H1 (cell line): ENCODE measurements at regions not wholly inside any gene's neighbourhood (a gene's known extent, or its start where the extent isn't known, plus 50 kb on each side); places are given as distances from the start of the nearest gene placed in this dataset.

ENCODE experiments used
- CTCF ChIA-PET: fragments of 300-600 bp; sonication (Branson Sonifier 250); formaldehyde crosslinking; loops from one replicate; lab custom pipeline; 2021; ENCODE audit not compliant: partially characterized antibody; lab: Charles Lee
- POLR2A ChIA-PET: fragments of 300-600 bp; sonication (Branson Sonifier 250); formaldehyde crosslinking; loops from one replicate; lab custom pipeline; 2021; ENCODE audit warnings: inconsistent platforms; ENCODE audit not compliant: partially characterized antibody; lab: Charles Lee
- DNase-seq, 2 experiments: peaks; one replicate each; pipeline versions ENCODE4 v3.0.0 to v3.0.0-alpha.2; 2010 to 2022; ENCODE audit warnings: low spot score in 2 of 2, low read depth in 1 of 2, mixed read lengths in 1 of 2
- FAIRE-seq: peaks from 2 replicates; lab custom pipeline; 2011; peaks lifted over from hg19 to GRCh38; lab: Jason Lieb, UNC
- H2AFZ ChIP-seq: 2 replicates; pipeline ENCODE4 v1.8.1; 2012; ENCODE audit warnings: low read length, inconsistent platforms
- H2AK5ac ChIP-seq: 2 replicates; pipeline ENCODE4 v1.6.1; 2013; ENCODE audit warnings: low read depth, low read length
- H2BK120ac ChIP-seq: replicated peaks from 2 replicates; pipeline ENCODE3; 2013; ENCODE audit warnings: low read depth, low read length, inconsistent platforms
- H2BK12ac ChIP-seq: 2 replicates; pipeline ENCODE4 v1.6.1; 2013; ENCODE audit warnings: low read depth, low read length
- H2BK15ac ChIP-seq: 2 replicates; pipeline ENCODE4 v1.6.1; 2013; ENCODE audit warnings: low read length
- H2BK20ac ChIP-seq: 2 replicates; pipeline ENCODE4 v1.6.1; 2013; ENCODE audit warnings: low read length
- H2BK5ac ChIP-seq: 2 replicates; pipeline ENCODE4 v1.6.1; 2013; ENCODE audit warnings: low read depth, low read length
- H3K14ac ChIP-seq: 2 replicates; pipeline ENCODE4 v1.6.1; 2013; ENCODE audit warnings: inconsistent platforms; ENCODE audit not compliant: insufficient read length
- H3K18ac ChIP-seq: 2 replicates; pipeline ENCODE4 v1.6.1; 2013; ENCODE audit warnings: low read length; ENCODE audit errors: extremely low read depth
- H3K23ac ChIP-seq: 2 replicates; pipeline ENCODE4 v1.6.1; 2013; ENCODE audit warnings: inconsistent platforms; ENCODE audit not compliant: insufficient read length
- H3K23me2 ChIP-seq: 2 replicates; pipeline ENCODE4 v1.6.1; 2013; ENCODE audit warnings: low read depth, low read length
- H3K27ac ChIP-seq: 2 replicates; pipeline ENCODE4 v1.6.1; 2011; ENCODE audit warnings: low read depth, low read length, inconsistent platforms
- H3K27me3 ChIP-seq, 4 experiments: replicated peaks in 1 of 4; 1 replicate in 1 of 4; 2 replicates in 3 of 4; pipeline versions ENCODE4 v1.6.1 to v1.8.1; 2011 to 2013; ENCODE audit warnings: low read length in 3 of 4, mild to moderate bottlenecking in 3 of 4, inconsistent platforms in 2 of 4, mixed read lengths in 2 of 4, moderate library complexity in 1 of 4; ENCODE audit not compliant: control insufficient read depth in 3 of 4, insufficient read depth in 3 of 4; ENCODE audit errors: extremely low read depth in 1 of 4
- H3K36me3 ChIP-seq, 4 experiments: 2 replicates each; pipeline versions ENCODE4 v1.6.1 to v1.8.1; 2011 to 2013; ENCODE audit warnings: mild to moderate bottlenecking in 4 of 4, low read length in 3 of 4, moderate library complexity in 2 of 4, control low read depth in 1 of 4, inconsistent platforms in 1 of 4; ENCODE audit not compliant: insufficient read depth in 4 of 4, control insufficient read depth in 2 of 4
- H3K4ac ChIP-seq: replicated peaks from 2 replicates; pipeline ENCODE3; 2013; ENCODE audit warnings: low read length, low read depth, mixed read lengths, inconsistent platforms; ENCODE audit not compliant: insufficient read length
- H3K4me1 ChIP-seq, 4 experiments: replicated peaks in 1 of 4; 1 replicate in 1 of 4; 2 replicates in 3 of 4; pipeline versions ENCODE4 v1.6.1 to v1.8.1; 2011 to 2013; ENCODE audit warnings: low read length in 3 of 4, inconsistent platforms in 2 of 4, mixed read lengths in 1 of 4; ENCODE audit not compliant: insufficient read depth in 4 of 4, control insufficient read depth in 3 of 4
- H3K4me2 ChIP-seq, 2 experiments: 2 replicates each; pipeline versions ENCODE4 v1.6.1 to v1.8.1; 2011 to 2013; ENCODE audit warnings: low read depth in 2 of 2, low read length in 2 of 2, control low read depth in 1 of 2, inconsistent platforms in 1 of 2, mild to moderate bottlenecking in 1 of 2; ENCODE audit not compliant: insufficient read depth in 1 of 2
- H3K4me3 ChIP-seq, 4 experiments: fragments of 200-600, 300-600 bp in 1 of 4; sonication (generic), shearing (Covaris generic), sonication (Bioruptor Twin) in 1 of 4; 2 replicates each; pipeline versions ENCODE4 v1.5.1 to v1.8.1; 2011 to 2016; ENCODE audit warnings: low read length in 4 of 4, low read depth in 3 of 4, control low read depth in 2 of 4, inconsistent platforms in 2 of 4, mild to moderate bottlenecking in 2 of 4, mixed read lengths in 1 of 4, moderate library complexity in 1 of 4; ENCODE audit not compliant: insufficient read depth in 2 of 4; ENCODE audit errors: extremely low read depth in 1 of 4
- H3K56ac ChIP-seq: replicated peaks from 2 replicates; pipeline ENCODE3; 2013; ENCODE audit warnings: low read depth, mild to moderate bottlenecking, mixed read lengths, low read length, inconsistent platforms; ENCODE audit not compliant: insufficient read length
- H3K79me1 ChIP-seq: 2 replicates; pipeline ENCODE4 v1.6.1; 2013; ENCODE audit warnings: low read depth, low read length, control low read depth
- H3K79me2 ChIP-seq, 2 experiments: 2 replicates each; pipeline versions ENCODE4 v1.6.1 to v1.8.1; 2012 to 2013; ENCODE audit warnings: low read length in 2 of 2, mild to moderate bottlenecking in 2 of 2, inconsistent platforms in 1 of 2; ENCODE audit not compliant: insufficient read depth in 2 of 2, control insufficient read depth in 1 of 2
- H3K9ac ChIP-seq, 4 experiments: replicated peaks in 1 of 4; 1 replicate in 1 of 4; 2 replicates in 3 of 4; pipeline versions ENCODE4 v1.6.1 to v1.8.1; 2011 to 2013; ENCODE audit warnings: low read depth in 3 of 4, low read length in 3 of 4, control low read depth in 2 of 4, mild to moderate bottlenecking in 2 of 4, moderate library complexity in 2 of 4, inconsistent platforms in 1 of 4; ENCODE audit errors: extremely low read depth in 1 of 4
- H3K9me3 ChIP-seq, 2 experiments: 2 replicates each; pipeline versions ENCODE4 v1.6.1 to v1.8.1; 2012 to 2013; ENCODE audit warnings: mild to moderate bottlenecking in 2 of 2, moderate library complexity in 2 of 2, control low read depth in 1 of 2, inconsistent platforms in 1 of 2, low read depth in 1 of 2, low read length in 1 of 2, mixed read lengths in 1 of 2; ENCODE audit not compliant: insufficient read depth in 2 of 2
- H4K20me1 ChIP-seq, 2 experiments: replicated peaks in 1 of 2; 2 replicates each; pipeline versions ENCODE3 to v1.8.1; 2011 to 2013; ENCODE audit warnings: inconsistent platforms in 2 of 2, low read length in 2 of 2, mild to moderate bottlenecking in 1 of 2; ENCODE audit not compliant: insufficient read depth in 2 of 2, control insufficient read depth in 1 of 2
- H4K5ac ChIP-seq: 2 replicates; pipeline ENCODE4 v1.6.1; 2013; ENCODE audit warnings: low read length, low read depth, mixed read lengths, inconsistent platforms; ENCODE audit not compliant: insufficient read length
- H4K8ac ChIP-seq: 2 replicates; pipeline ENCODE4 v1.8.0; 2013; ENCODE audit warnings: mild to moderate bottlenecking, moderate library complexity, low read length, inconsistent platforms; ENCODE audit not compliant: insufficient read depth; ENCODE audit errors: extremely low read depth
- H4K91ac ChIP-seq: replicated peaks from 2 replicates; pipeline ENCODE3; 2013; ENCODE audit warnings: low read length, mixed read lengths, inconsistent platforms; ENCODE audit not compliant: insufficient read length
- CEBPB ChIP-seq: IDR thresholded peaks from 2 replicates; pipeline ENCODE4 v1.6.1; 2012; ENCODE audit warnings: low read depth, low read length
- EGR1 ChIP-seq: IDR thresholded peaks from 2 replicates; pipeline ENCODE4 v1.6.1; 2011; ENCODE audit warnings: low read depth, low read length, borderline replicate concordance
- EP300 ChIP-seq, 2 experiments: IDR thresholded peaks; 1 replicate in 1 of 2; 2 replicates in 1 of 2; pipeline ENCODE4 v1.6.1; 2011 to 2012; ENCODE audit warnings: low read depth in 2 of 2, low read length in 2 of 2, mild to moderate bottlenecking in 2 of 2, borderline replicate concordance in 1 of 2, inconsistent platforms in 1 of 2, moderate library complexity in 1 of 2
- EZH2 ChIP-seq: fragments of 200-600 bp; sonication (generic); IDR thresholded peaks from 2 replicates; pipeline ENCODE4 v1.7.1; 2012; ENCODE audit warnings: low read depth, mild to moderate bottlenecking, moderate library complexity, low read length, inconsistent platforms; ENCODE audit not compliant: severe bottlenecking
- FOSL1 ChIP-seq: IDR thresholded peaks from 2 replicates; pipeline ENCODE4 v1.6.1; 2011; ENCODE audit warnings: mild to moderate bottlenecking, low read depth, low read length, moderate library complexity; ENCODE audit not compliant: insufficient read depth
- HDAC2 ChIP-seq, 2 experiments: fragments of 300-600 bp in 1 of 2; sonication (generic) in 1 of 2; IDR thresholded peaks; 2 replicates each; pipeline ENCODE4 v1.6.1; 2011 to 2012; ENCODE audit warnings: low read depth in 2 of 2, low read length in 2 of 2, mild to moderate bottlenecking in 2 of 2, moderate library complexity in 2 of 2, borderline replicate concordance in 1 of 2, inconsistent platforms in 1 of 2
- JUND ChIP-seq: IDR thresholded peaks from 2 replicates; pipeline ENCODE4 v1.6.1; 2011; ENCODE audit warnings: mild to moderate bottlenecking, improper control_type of control experiment, low read length
- NANOG ChIP-seq: IDR thresholded peaks from 2 replicates; pipeline ENCODE4 v1.6.1; 2011; ENCODE audit warnings: low read length, low read depth, mild to moderate bottlenecking, inconsistent platforms; ENCODE audit not compliant: insufficient read depth, poor library complexity, severe bottlenecking
- RBBP5 ChIP-seq: IDR thresholded peaks from 2 replicates; pipeline ENCODE4 v1.7.1; 2012; ENCODE audit warnings: low read depth, mild to moderate bottlenecking, inconsistent platforms, low read length, moderate library complexity, borderline replicate concordance
- RNF2 ChIP-seq: fragments of 200-900, 300-1000 bp; sonication (generic); IDR thresholded peaks from 2 replicates; pipeline ENCODE4 v1.7.1; 2016; ENCODE audit warnings: borderline replicate concordance, low read depth, mild to moderate bottlenecking, antibody characterized with exemption, low read length; ENCODE audit not compliant: poor library complexity, severe bottlenecking; ENCODE audit errors: missing control alignments
- TAF7 ChIP-seq: optimal IDR thresholded peaks from 2 replicates; pipeline ENCODE3; 2011; ENCODE audit warnings: low read depth, mild to moderate bottlenecking, inconsistent platforms, low read length, moderate library complexity, borderline replicate concordance
- WGBS, 2 experiments: shearing (Covaris generic) in 1 of 2; methylation state at CpG; one replicate each; pipeline versions ENCODE4 v1.1.6 to v1.1.7; 2013 to 2015; ENCODE audit warnings: low lambda C conversion rate in 2 of 2, mixed read lengths in 2 of 2, inconsistent platforms in 1 of 2, low coverage in 1 of 2, missing lambda C conversion rate in 1 of 2; ENCODE audit not compliant: insufficient replicate concordance in 2 of 2, insufficient coverage in 1 of 2, insufficient read length in 1 of 2; ENCODE audit errors: extremely low coverage in 1 of 2, missing lambda C conversion rate in 1 of 2; 5-methylcytosine and 5-hydroxymethylcytosine counted together

- Histone ChIP-seq H3K9ac (no peak overlapping the region), H3K79me1 (no peaks in the 10 kb centered on the region), H2BK5ac (no peak overlapping the region), H2BK15ac (no peak overlapping the region), H3K18ac (no peak overlapping the region), H4K5ac (no peak overlapping the region), H3K4me3 (no peak overlapping the region), H3K79me2 (no peaks in the 10 kb centered on the region), H2BK120ac (no peak overlapping the region), H3K4me2 (no peak overlapping the region), H2BK20ac (no peak overlapping the region), H3K14ac (no peak overlapping the region), H2AK5ac (no peak overlapping the region), H3K36me3 (no peaks in the 10 kb centered on the region), H3K4me1 (no peaks in the 10 kb centered on the region), H3K27me3 (no peaks in the 10 kb centered on the region), H2AFZ (no peak overlapping the region), H3K4ac (no peak overlapping the region), H3K23me2 (no peaks in the 10 kb centered on the region), H3K23ac (no peak overlapping the region), H3K9me3 (peaks cover 6 to 9% of the 10 kb centered on the region in 2 experiments; a peak in 1 of 4 replicates), H4K8ac (no peak overlapping the region), H2BK12ac (no peak overlapping the region), H3K27ac (no peak overlapping the region), H4K91ac (no peak overlapping the region), H3K56ac (no peak overlapping the region), H4K20me1 (no peaks in the 10 kb centered on the region)
- DNase-seq (no peak), FAIRE-seq (no peak)
- TF ChIP-seq EGR1 (no peak), NANOG (no peak), RBBP5 (no peak), EP300 (IDR thresholded peaks at IDR 0.05; ENCODE audit: borderline replicate concordance in 1 of 2, low read depth in 2 of 2, low read length in 2 of 2) (no peak), JUND (no peak), FOSL1 (no peak), HDAC2 (IDR thresholded peaks at IDR 0.05; ENCODE audit: borderline replicate concordance in 1 of 2, low read depth in 2 of 2, low read length in 2 of 2) (no peak), EZH2 (no peak), CEBPB (no peak), RNF2 (no peak), TAF7 (no peak)
- 87% methylated on average over 6 of the region's 6 CpGs; no CpG with 5 or more reads in 1 of the 2 experiments for WGBS, 2 experiments
- CTCF ChIA-PET = interaction anchor here (0.6 kb wide), 1 partner anchor 830 kb away, joined by 3 read pairs; no protein-coding TSS in a partner anchor
- POLR2A ChIA-PET = no interaction called here
These were observed 200.5 kb upstream of the NEGR1 start for GRCh38 chr1:72482736-72483413.
